H1 (cell line): ENCODE measurements at regions not wholly inside any gene's neighbourhood (a gene's known extent, or its start where the extent isn't known, plus 50 kb on each side); places are given as distances from the start of the nearest gene placed in this dataset.

Experiments
- CTCF ChIA-PET: fragments of 300-600 bp; sonication (Branson Sonifier 250); formaldehyde crosslinking; loops from one replicate; lab custom pipeline; 2021; ENCODE audit not compliant: partially characterized antibody; lab: Charles Lee
- POLR2A ChIA-PET: fragments of 300-600 bp; sonication (Branson Sonifier 250); formaldehyde crosslinking; loops from one replicate; lab custom pipeline; 2021; ENCODE audit warnings: inconsistent platforms; ENCODE audit not compliant: partially characterized antibody; lab: Charles Lee
- DNase-seq, 2 experiments: peaks; one replicate each; pipeline versions ENCODE4 v3.0.0 to v3.0.0-alpha.2; 2010 to 2022; ENCODE audit warnings: low spot score in 2 of 2, low read depth in 1 of 2, mixed read lengths in 1 of 2
- FAIRE-seq: peaks from 2 replicates; lab custom pipeline; 2011; peaks lifted over from hg19 to GRCh38; lab: Jason Lieb, UNC
- H2AFZ ChIP-seq: 2 replicates; pipeline ENCODE4 v1.8.1; 2012; ENCODE audit warnings: low read length, inconsistent platforms
- H2AK5ac ChIP-seq: 2 replicates; pipeline ENCODE4 v1.6.1; 2013; ENCODE audit warnings: low read depth, low read length
- H2BK120ac ChIP-seq: replicated peaks from 2 replicates; pipeline ENCODE3; 2013; ENCODE audit warnings: low read depth, low read length, inconsistent platforms
- H2BK12ac ChIP-seq: 2 replicates; pipeline ENCODE4 v1.6.1; 2013; ENCODE audit warnings: low read depth, low read length
- H2BK15ac ChIP-seq: 2 replicates; pipeline ENCODE4 v1.6.1; 2013; ENCODE audit warnings: low read length
- H2BK20ac ChIP-seq: 2 replicates; pipeline ENCODE4 v1.6.1; 2013; ENCODE audit warnings: low read length
- H2BK5ac ChIP-seq: 2 replicates; pipeline ENCODE4 v1.6.1; 2013; ENCODE audit warnings: low read depth, low read length
- H3K14ac ChIP-seq: 2 replicates; pipeline ENCODE4 v1.6.1; 2013; ENCODE audit warnings: inconsistent platforms; ENCODE audit not compliant: insufficient read length
- H3K18ac ChIP-seq: 2 replicates; pipeline ENCODE4 v1.6.1; 2013; ENCODE audit warnings: low read length; ENCODE audit errors: extremely low read depth
- H3K23ac ChIP-seq: 2 replicates; pipeline ENCODE4 v1.6.1; 2013; ENCODE audit warnings: inconsistent platforms; ENCODE audit not compliant: insufficient read length
- H3K23me2 ChIP-seq: 2 replicates; pipeline ENCODE4 v1.6.1; 2013; ENCODE audit warnings: low read depth, low read length
- H3K27ac ChIP-seq: 2 replicates; pipeline ENCODE4 v1.6.1; 2011; ENCODE audit warnings: low read depth, low read length, inconsistent platforms
- H3K27me3 ChIP-seq, 4 experiments: replicated peaks in 1 of 4; 1 replicate in 1 of 4; 2 replicates in 3 of 4; pipeline versions ENCODE4 v1.6.1 to v1.8.1; 2011 to 2013; ENCODE audit warnings: low read length in 3 of 4, mild to moderate bottlenecking in 3 of 4, inconsistent platforms in 2 of 4, mixed read lengths in 2 of 4, moderate library complexity in 1 of 4; ENCODE audit not compliant: control insufficient read depth in 3 of 4, insufficient read depth in 3 of 4; ENCODE audit errors: extremely low read depth in 1 of 4
- H3K36me3 ChIP-seq, 4 experiments: 2 replicates each; pipeline versions ENCODE4 v1.6.1 to v1.8.1; 2011 to 2013; ENCODE audit warnings: mild to moderate bottlenecking in 4 of 4, low read length in 3 of 4, moderate library complexity in 2 of 4, control low read depth in 1 of 4, inconsistent platforms in 1 of 4; ENCODE audit not compliant: insufficient read depth in 4 of 4, control insufficient read depth in 2 of 4
- H3K4ac ChIP-seq: replicated peaks from 2 replicates; pipeline ENCODE3; 2013; ENCODE audit warnings: low read length, low read depth, mixed read lengths, inconsistent platforms; ENCODE audit not compliant: insufficient read length
- H3K4me1 ChIP-seq, 4 experiments: replicated peaks in 1 of 4; 1 replicate in 1 of 4; 2 replicates in 3 of 4; pipeline versions ENCODE4 v1.6.1 to v1.8.1; 2011 to 2013; ENCODE audit warnings: low read length in 3 of 4, inconsistent platforms in 2 of 4, mixed read lengths in 1 of 4; ENCODE audit not compliant: insufficient read depth in 4 of 4, control insufficient read depth in 3 of 4
- H3K4me2 ChIP-seq, 2 experiments: 2 replicates each; pipeline versions ENCODE4 v1.6.1 to v1.8.1; 2011 to 2013; ENCODE audit warnings: low read depth in 2 of 2, low read length in 2 of 2, control low read depth in 1 of 2, inconsistent platforms in 1 of 2, mild to moderate bottlenecking in 1 of 2; ENCODE audit not compliant: insufficient read depth in 1 of 2
- H3K4me3 ChIP-seq, 4 experiments: fragments of 200-600, 300-600 bp in 1 of 4; sonication (generic), shearing (Covaris generic), sonication (Bioruptor Twin) in 1 of 4; 2 replicates each; pipeline versions ENCODE4 v1.5.1 to v1.8.1; 2011 to 2016; ENCODE audit warnings: low read length in 4 of 4, low read depth in 3 of 4, control low read depth in 2 of 4, inconsistent platforms in 2 of 4, mild to moderate bottlenecking in 2 of 4, mixed read lengths in 1 of 4, moderate library complexity in 1 of 4; ENCODE audit not compliant: insufficient read depth in 2 of 4; ENCODE audit errors: extremely low read depth in 1 of 4
- H3K56ac ChIP-seq: replicated peaks from 2 replicates; pipeline ENCODE3; 2013; ENCODE audit warnings: low read depth, mild to moderate bottlenecking, mixed read lengths, low read length, inconsistent platforms; ENCODE audit not compliant: insufficient read length
- H3K79me1 ChIP-seq: 2 replicates; pipeline ENCODE4 v1.6.1; 2013; ENCODE audit warnings: low read depth, low read length, control low read depth
- H3K79me2 ChIP-seq, 2 experiments: 2 replicates each; pipeline versions ENCODE4 v1.6.1 to v1.8.1; 2012 to 2013; ENCODE audit warnings: low read length in 2 of 2, mild to moderate bottlenecking in 2 of 2, inconsistent platforms in 1 of 2; ENCODE audit not compliant: insufficient read depth in 2 of 2, control insufficient read depth in 1 of 2
- H3K9ac ChIP-seq, 4 experiments: replicated peaks in 1 of 4; 1 replicate in 1 of 4; 2 replicates in 3 of 4; pipeline versions ENCODE4 v1.6.1 to v1.8.1; 2011 to 2013; ENCODE audit warnings: low read depth in 3 of 4, low read length in 3 of 4, control low read depth in 2 of 4, mild to moderate bottlenecking in 2 of 4, moderate library complexity in 2 of 4, inconsistent platforms in 1 of 4; ENCODE audit errors: extremely low read depth in 1 of 4
- H3K9me3 ChIP-seq, 2 experiments: 2 replicates each; pipeline versions ENCODE4 v1.6.1 to v1.8.1; 2012 to 2013; ENCODE audit warnings: mild to moderate bottlenecking in 2 of 2, moderate library complexity in 2 of 2, control low read depth in 1 of 2, inconsistent platforms in 1 of 2, low read depth in 1 of 2, low read length in 1 of 2, mixed read lengths in 1 of 2; ENCODE audit not compliant: insufficient read depth in 2 of 2
- H4K20me1 ChIP-seq, 2 experiments: replicated peaks in 1 of 2; 2 replicates each; pipeline versions ENCODE3 to v1.8.1; 2011 to 2013; ENCODE audit warnings: inconsistent platforms in 2 of 2, low read length in 2 of 2, mild to moderate bottlenecking in 1 of 2; ENCODE audit not compliant: insufficient read depth in 2 of 2, control insufficient read depth in 1 of 2
- H4K5ac ChIP-seq: 2 replicates; pipeline ENCODE4 v1.6.1; 2013; ENCODE audit warnings: low read length, low read depth, mixed read lengths, inconsistent platforms; ENCODE audit not compliant: insufficient read length
- H4K8ac ChIP-seq: 2 replicates; pipeline ENCODE4 v1.8.0; 2013; ENCODE audit warnings: mild to moderate bottlenecking, moderate library complexity, low read length, inconsistent platforms; ENCODE audit not compliant: insufficient read depth; ENCODE audit errors: extremely low read depth
- H4K91ac ChIP-seq: replicated peaks from 2 replicates; pipeline ENCODE3; 2013; ENCODE audit warnings: low read length, mixed read lengths, inconsistent platforms; ENCODE audit not compliant: insufficient read length
- BRCA1 ChIP-seq: IDR thresholded peaks from 2 replicates; pipeline ENCODE4 v1.6.1; 2012; ENCODE audit warnings: low read depth, low read length, improper control_type of control experiment
- CBX8 ChIP-seq: fragments of 300-800, 300-1000 bp; sonication (generic); IDR thresholded peaks from 2 replicates; pipeline ENCODE4 v1.7.1; 2016; ENCODE audit warnings: low read depth, low read length, borderline replicate concordance
- CEBPB ChIP-seq: IDR thresholded peaks from 2 replicates; pipeline ENCODE4 v1.6.1; 2012; ENCODE audit warnings: low read depth, low read length
- CREB1 ChIP-seq: IDR thresholded peaks from 2 replicates; pipeline ENCODE4 v1.6.1; 2012; ENCODE audit warnings: inconsistent platforms
- CTBP2 ChIP-seq: IDR thresholded peaks from 2 replicates; pipeline ENCODE4 v1.7.0; 2011; ENCODE audit warnings: borderline replicate concordance, mild to moderate bottlenecking, moderate library complexity, mixed read lengths, low read length; ENCODE audit not compliant: insufficient read depth, insufficient read length
- EP300 ChIP-seq, 2 experiments: IDR thresholded peaks; 1 replicate in 1 of 2; 2 replicates in 1 of 2; pipeline ENCODE4 v1.6.1; 2011 to 2012; ENCODE audit warnings: low read depth in 2 of 2, low read length in 2 of 2, mild to moderate bottlenecking in 2 of 2, borderline replicate concordance in 1 of 2, inconsistent platforms in 1 of 2, moderate library complexity in 1 of 2
- KDM1A ChIP-seq: fragments of 200-600, 300-600 bp; sonication (generic); IDR thresholded peaks from 2 replicates; pipeline ENCODE4 v1.7.1; 2016; ENCODE audit warnings: mild to moderate bottlenecking, low read length, borderline replicate concordance
- PHF8 ChIP-seq: fragments of 200-600 bp; sonication (generic); conservative IDR thresholded peaks from 2 replicates; pipeline ENCODE4 v1.7.1; 2012; ENCODE audit warnings: low read depth, mild to moderate bottlenecking, inconsistent platforms, low read length, moderate library complexity
- RFX5 ChIP-seq: IDR thresholded peaks from 2 replicates; pipeline ENCODE4 v1.6.1; 2011; ENCODE audit warnings: low read depth, low read length, improper control_type of control experiment, borderline replicate concordance
- SP4 ChIP-seq: IDR thresholded peaks from 2 replicates; pipeline ENCODE4 v1.6.1; 2012; ENCODE audit warnings: low read length, inconsistent platforms
- SRF ChIP-seq: IDR thresholded peaks from 2 replicates; pipeline ENCODE4 v1.6.1; 2011; ENCODE audit warnings: mild to moderate bottlenecking, low read depth, low read length, moderate library complexity
- SUZ12 ChIP-seq: fragments of 200-600 bp; sonication (generic); IDR thresholded peaks from 2 replicates; pipeline ENCODE4 v1.6.1; 2012; ENCODE audit warnings: mild to moderate bottlenecking, inconsistent platforms, low read length, moderate library complexity, mixed read lengths
- TAF1 ChIP-seq: IDR thresholded peaks from 2 replicates; pipeline ENCODE4 v1.6.1; 2011; ENCODE audit warnings: mild to moderate bottlenecking, low read depth, low read length
- WGBS, 2 experiments: shearing (Covaris generic) in 1 of 2; methylation state at CpG; one replicate each; pipeline versions ENCODE4 v1.1.6 to v1.1.7; 2013 to 2015; ENCODE audit warnings: low lambda C conversion rate in 2 of 2, mixed read lengths in 2 of 2, inconsistent platforms in 1 of 2, low coverage in 1 of 2, missing lambda C conversion rate in 1 of 2; ENCODE audit not compliant: insufficient replicate concordance in 2 of 2, insufficient coverage in 1 of 2, insufficient read length in 1 of 2; ENCODE audit errors: extremely low coverage in 1 of 2, missing lambda C conversion rate in 1 of 2; 5-methylcytosine and 5-hydroxymethylcytosine counted together
- TF ChIP-seq, protein P1 (sequence below): IDR thresholded peaks from 2 replicates; pipeline ENCODE4 v1.6.1; 2012; ENCODE audit warnings: inconsistent platforms
- TF ChIP-seq, protein P2 (sequence below): IDR thresholded peaks from 2 replicates; pipeline ENCODE4 v1.6.1; 2011; ENCODE audit warnings: low read depth, mild to moderate bottlenecking, low read length; ENCODE audit not compliant: insufficient read depth

DNA sequence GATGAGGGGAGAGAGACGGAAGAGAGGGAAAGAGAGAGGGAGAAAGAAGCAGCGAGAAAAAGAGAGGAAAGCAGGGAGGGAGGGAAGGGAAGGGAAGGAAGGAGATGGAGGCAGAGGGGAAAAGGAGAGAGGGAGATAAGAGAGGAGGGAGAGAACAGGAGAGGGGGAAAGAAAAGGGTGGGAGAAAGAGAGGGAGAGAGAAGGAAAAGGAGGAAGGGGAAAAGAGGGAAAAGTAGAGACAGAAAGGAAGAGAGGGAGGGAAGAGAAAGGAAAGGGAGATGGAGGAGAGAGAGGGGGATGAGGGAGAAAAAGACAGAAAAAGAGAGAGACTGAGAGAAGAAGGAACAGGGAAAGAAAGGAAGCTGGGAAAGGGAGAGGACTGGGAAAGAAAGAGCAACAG is 814.4 kb downstream of the CDH11 start:
- H3K79me1 ChIP-seq, result no peaks in the 10 kb centered on the region
- ChIA-PET POLR2A (no interaction called here), CTCF (interaction anchor here (0.8 kb wide), 1 partner anchor 18 kb away, joined by 3 read pairs; no protein-coding TSS in a partner anchor)
- H3K79me2 ChIP-seq, result no peaks in the 10 kb centered on the region
- no peak overlapping the region for H2BK20ac ChIP-seq
- no peaks in the 10 kb centered on the region for H4K20me1 ChIP-seq
- FAIRE-seq (no peak), DNase-seq (no peak)
- H3K27ac ChIP-seq, result no peak overlapping the region
- no peak overlapping the region; a peak in 1 of 4 replicates for H3K4me2 ChIP-seq
- H3K36me3 ChIP-seq, result no peaks in the 10 kb centered on the region
- no peak overlapping the region for H4K8ac ChIP-seq
- no peak overlapping the region for H3K4ac ChIP-seq
- H3K4me1 ChIP-seq, result no peaks in the 10 kb centered on the region
- no peak overlapping the region for H2BK120ac ChIP-seq
- H3K18ac ChIP-seq, result no peak overlapping the region; the same call in 1 of the 2 replicates
- no peak overlapping the region for H2BK12ac ChIP-seq
- no peak overlapping the region for H2BK15ac ChIP-seq
- no peaks in the 10 kb centered on the region for H3K27me3 ChIP-seq
- H4K5ac ChIP-seq, result no peak overlapping the region
- no peak overlapping the region for H3K4me3 ChIP-seq
- 42 to 80% methylated on average over 1 to 2 of the region's 2 CpGs for WGBS, 2 experiments
- no peak overlapping the region for H2AK5ac ChIP-seq
- H3K9ac ChIP-seq, result no peak overlapping the region
- no peak overlapping the region for H3K56ac ChIP-seq
- no peaks in the 10 kb centered on the region for H3K23me2 ChIP-seq
- no peak overlapping the region for H2BK5ac ChIP-seq
- no peak overlapping the region for H4K91ac ChIP-seq
- no peak overlapping the region for H2AFZ ChIP-seq
- no peak overlapping the region for H3K23ac ChIP-seq
- peaks cover 0 to 2% of the 10 kb centered on the region in 2 experiments; a peak in 1 of 4 replicates for H3K9me3 ChIP-seq
- H3K14ac ChIP-seq, result no peak overlapping the region
- TF ChIP-seq CREB1, result no peak
- no peak for TF ChIP-seq KDM1A
- TF ChIP-seq SP4, result no peak
- no peak for TF ChIP-seq RFX5
- no peak for TF ChIP-seq CEBPB
- no peak for TF ChIP-seq SUZ12
- TF ChIP-seq PHF8, result no peak
- no peak for TF ChIP-seq SRF
- no peak for TF ChIP-seq BRCA1
- TF ChIP-seq CTBP2, result no peak
- TF ChIP-seq EP300 (IDR thresholded peaks at IDR 0.05; ENCODE audit: borderline replicate concordance in 1 of 2, low read depth in 2 of 2, low read length in 2 of 2), result no peak
- TF ChIP-seq, protein P1, sequence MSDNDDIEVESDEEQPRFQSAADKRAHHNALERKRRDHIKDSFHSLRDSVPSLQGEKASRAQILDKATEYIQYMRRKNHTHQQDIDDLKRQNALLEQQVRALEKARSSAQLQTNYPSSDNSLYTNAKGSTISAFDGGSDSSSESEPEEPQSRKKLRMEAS, result no peak
- TF ChIP-seq TAF1, result no peak
- TF ChIP-seq, protein P2, sequence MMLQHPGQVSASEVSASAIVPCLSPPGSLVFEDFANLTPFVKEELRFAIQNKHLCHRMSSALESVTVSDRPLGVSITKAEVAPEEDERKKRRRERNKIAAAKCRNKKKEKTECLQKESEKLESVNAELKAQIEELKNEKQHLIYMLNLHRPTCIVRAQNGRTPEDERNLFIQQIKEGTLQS, result no peak
- no peak for TF ChIP-seq CBX8
